ENCODE measurements at regions not wholly inside any gene's neighbourhood (a gene's known extent, or its start where the extent isn't known, plus 50 kb on each side); places are given as distances from the start of the nearest gene placed in this dataset.

- no peak for DNase-seq (ENCODE audit: low spot score in 2 of 2)
- no peaks in the 10 kb centered on the region for H3K4me1 ChIP-seq
- intact Hi-C loops (cut with DNase I; ENCODE audit: low total_unique reads) = no loop called here
- H3K9me3 ChIP-seq = peaks cover 0 to 12% of the 10 kb centered on the region in 2 donors
- no peak overlapping the region for H3K27ac ChIP-seq
- no peaks in the 10 kb centered on the region for H3K27me3 ChIP-seq
- H3K4me3 ChIP-seq = no peak overlapping the region
- H3K36me3 ChIP-seq = no peaks in the 10 kb centered on the region
- TF ChIP-seq CTCF (IDR thresholded peaks at IDR 0.05) = no peak
- no peak for TF ChIP-seq POLR2A (IDR thresholded peaks at IDR 0.05)
- TF ChIP-seq POLR2AphosphoS5 (IDR thresholded peaks at IDR 0.05) = no peak
These were observed 500.4 kb upstream of the HS3ST1 start for GRCh38 chr4:11929080-11929479.

GRCh38 chr4:11919316-11919715 is 490.6 kb upstream of the HS3ST1 start:
- no peaks in the 10 kb centered on the region for H3K36me3 ChIP-seq
- H3K4me3 ChIP-seq = no peak overlapping the region
- H3K27ac ChIP-seq = no peak overlapping the region
- H3K27me3 ChIP-seq = no peaks in the 10 kb centered on the region
- no peaks in the 10 kb centered on the region for H3K4me1 ChIP-seq
- DNase-seq (ENCODE audit: low spot score in 2 of 2) = no peak
- H3K9me3 ChIP-seq = no peaks in the 10 kb centered on the region
- no peak for TF ChIP-seq CTCF (IDR thresholded peaks at IDR 0.05)
- TF ChIP-seq POLR2A (IDR thresholded peaks at IDR 0.05) = no peak
- no peak for TF ChIP-seq POLR2AphosphoS5 (IDR thresholded peaks at IDR 0.05)
- intact Hi-C loops (cut with DNase I; ENCODE audit: low total_unique reads) = no loop called here

DNA sequence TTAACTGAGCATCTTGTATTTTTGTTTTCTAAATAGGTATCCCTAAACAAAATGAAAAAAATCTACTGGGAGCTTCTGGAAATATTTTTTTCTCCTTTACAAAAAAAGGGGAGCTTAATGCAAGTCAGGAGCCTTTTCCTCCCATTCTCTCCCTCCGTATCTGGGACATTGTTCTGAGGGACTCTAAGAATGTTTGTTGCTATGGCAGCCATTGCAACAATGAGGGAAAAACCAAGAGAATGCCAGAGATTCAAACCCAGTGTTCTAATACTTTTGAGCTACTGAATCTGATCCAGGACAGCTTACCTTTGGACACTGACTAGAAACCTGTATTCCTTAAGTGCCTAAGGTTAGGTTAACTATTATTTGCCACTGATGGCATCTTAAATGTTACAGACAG is 485.7 kb upstream of the HS3ST1 start:
- Histone ChIP-seq H3K4me3 (no peak overlapping the region), H3K27ac (no peak overlapping the region), H3K27me3 (no peaks in the 10 kb centered on the region), H3K4me1 (no peaks in the 10 kb centered on the region), H3K36me3 (no peaks in the 10 kb centered on the region), H3K9me3 (no peaks in the 10 kb centered on the region)
- DNase-seq (ENCODE audit: low spot score in 2 of 2) = no peak
- intact Hi-C loops (cut with DNase I; ENCODE audit: low total_unique reads) = no loop called here
- TF ChIP-seq POLR2A (IDR thresholded peaks at IDR 0.05) = no peak
- TF ChIP-seq CTCF (IDR thresholded peaks at IDR 0.05) = no peak
- no peak for TF ChIP-seq POLR2AphosphoS5 (IDR thresholded peaks at IDR 0.05)

- TF ChIP-seq CTCF (IDR thresholded peaks at IDR 0.05) (no peak), POLR2AphosphoS5 (IDR thresholded peaks at IDR 0.05) (no peak), POLR2A (IDR thresholded peaks at IDR 0.05) (no peak)
- no peak for DNase-seq (ENCODE audit: low spot score in 2 of 2)
- Histone ChIP-seq H3K36me3 (no peaks in the 10 kb centered on the region), H3K4me3 (no peak overlapping the region), H3K4me1 (no peaks in the 10 kb centered on the region), H3K27me3 (no peaks in the 10 kb centered on the region), H3K9me3 (no peaks in the 10 kb centered on the region), H3K27ac (no peak overlapping the region)
- intact Hi-C loops (cut with DNase I; ENCODE audit: low total_unique reads) = no loop called here
These were observed 484.2 kb upstream of the HS3ST1 start for GRCh38 chr4:11912886-11913285.

- no peak overlapping the region for H3K27ac ChIP-seq
- TF ChIP-seq CTCF (IDR thresholded peaks at IDR 0.05) (no peak), POLR2A (IDR thresholded peaks at IDR 0.05) (no peak), POLR2AphosphoS5 (IDR thresholded peaks at IDR 0.05) (no peak)
- no peaks in the 10 kb centered on the region for H3K9me3 ChIP-seq
- H3K4me3 ChIP-seq = no peak overlapping the region
- DNase-seq (ENCODE audit: low spot score in 2 of 2) = no peak
- no peaks in the 10 kb centered on the region for H3K27me3 ChIP-seq
- intact Hi-C loops (cut with DNase I; ENCODE audit: low total_unique reads) = no loop called here
- no peaks in the 10 kb centered on the region for H3K4me1 ChIP-seq
- no peaks in the 10 kb centered on the region for H3K36me3 ChIP-seq
These were observed 482.1 kb upstream of the HS3ST1 start for GRCh38 chr4:11910812-11911211.
